ENCODE measurements at regions not wholly inside any gene's neighbourhood (a gene's known extent, or its start where the extent isn't known, plus 50 kb on each side); places are given as distances from the start of the nearest gene placed in this dataset.

- DNase-seq (ENCODE audit: low spot score in 2 of 2): no peak
- H3K27ac ChIP-seq: no peak overlapping the region
- TF ChIP-seq CTCF (IDR thresholded peaks at IDR 0.05): no peak
- no peaks in the 10 kb centered on the region for H3K27me3 ChIP-seq
- H3K9me3 ChIP-seq: no peaks in the 10 kb centered on the region
- no peaks in the 10 kb centered on the region for H3K36me3 ChIP-seq
- intact Hi-C loops (cut with DNase I): no loop called here
- no peaks in the 10 kb centered on the region for H3K4me1 ChIP-seq
- H3K4me3 ChIP-seq: no peak overlapping the region
Measured at GRCh38 chr4:101689220-101689619, 101.3 kb upstream of the BANK1 start.

GRCh38 chr4:101685126-101685525, 105.4 kb upstream of the BANK1 start:
- TF ChIP-seq CTCF (IDR thresholded peaks at IDR 0.05): no peak
- Histone ChIP-seq H3K27me3 (no peaks in the 10 kb centered on the region), H3K4me1 (no peaks in the 10 kb centered on the region), H3K4me3 (no peak overlapping the region), H3K9me3 (no peaks in the 10 kb centered on the region), H3K36me3 (no peaks in the 10 kb centered on the region), H3K27ac (no peak overlapping the region)
- no peak for DNase-seq (ENCODE audit: low spot score in 2 of 2)
- intact Hi-C loops (cut with DNase I): no loop called here

GRCh38 chr4:101682946-101683345, 107.6 kb upstream of the BANK1 start:
- intact Hi-C loops (cut with DNase I): no loop called here
- H3K27me3 ChIP-seq: no peaks in the 10 kb centered on the region
- no peaks in the 10 kb centered on the region for H3K36me3 ChIP-seq

GRCh38 chr4:101678180-101678579, 112.3 kb upstream of the BANK1 start:
- no peak for DNase-seq (ENCODE audit: low spot score in 2 of 2)
- no peak for TF ChIP-seq CTCF (IDR thresholded peaks at IDR 0.05)
- no peak overlapping the region for H3K4me3 ChIP-seq
- no peak overlapping the region for H3K27ac ChIP-seq
- intact Hi-C loops (cut with DNase I): no loop called here
- no peaks in the 10 kb centered on the region for H3K36me3 ChIP-seq
- H3K9me3 ChIP-seq: no peaks in the 10 kb centered on the region
- H3K4me1 ChIP-seq: no peaks in the 10 kb centered on the region
- H3K27me3 ChIP-seq: no peaks in the 10 kb centered on the region

More at GRCh38 chr4:101682946-101683345, 107.6 kb upstream of the BANK1 start:
- no peak for DNase-seq (ENCODE audit: low spot score in 2 of 2)
- Histone ChIP-seq H3K4me3 (no peak overlapping the region), H3K27ac (no peak overlapping the region), H3K4me1 (no peaks in the 10 kb centered on the region), H3K9me3 (no peaks in the 10 kb centered on the region)
- no peak for TF ChIP-seq CTCF (IDR thresholded peaks at IDR 0.05)

- no peaks in the 10 kb centered on the region for H3K9me3 ChIP-seq
- H3K4me3 ChIP-seq: no peak overlapping the region
- intact Hi-C loops (cut with DNase I): no loop called here
- no peak for DNase-seq (ENCODE audit: low spot score in 2 of 2)
- no peaks in the 10 kb centered on the region for H3K27me3 ChIP-seq
- no peak overlapping the region for H3K27ac ChIP-seq
- H3K36me3 ChIP-seq: no peaks in the 10 kb centered on the region
- no peak for TF ChIP-seq CTCF (IDR thresholded peaks at IDR 0.05)
- H3K4me1 ChIP-seq: no peaks in the 10 kb centered on the region
Measured at GRCh38 chr4:101670897-101671296, 119.6 kb upstream of the BANK1 start.

- no peak for DNase-seq (ENCODE audit: low spot score in 2 of 2)
- Histone ChIP-seq H3K27ac (no peak overlapping the region), H3K36me3 (no peaks in the 10 kb centered on the region), H3K9me3 (no peaks in the 10 kb centered on the region), H3K4me3 (no peak overlapping the region), H3K27me3 (no peaks in the 10 kb centered on the region), H3K4me1 (no peaks in the 10 kb centered on the region)
- TF ChIP-seq CTCF (IDR thresholded peaks at IDR 0.05): no peak
- intact Hi-C loops (cut with DNase I): no loop called here
Measured at GRCh38 chr4:101670370-101670769, 120.2 kb upstream of the BANK1 start.

Data from ascending aorta (tissue), 2 donors.